IPS DF 4.7 (cell line): ENCODE measurements at regions not wholly inside any gene's neighbourhood (a gene's known extent, or its start where the extent isn't known, plus 50 kb on each side); places are given as distances from the start of the nearest gene placed in this dataset.
"Not testable (repeated sequence)": the region's sequence is repeated elsewhere in the genome, so short reads cannot be mapped to it uniquely, and the experiment has no call there.

Source experiments
- DNase-seq: peaks from one replicate; pipeline ENCODE4 v3.0.0-alpha.2; 2013; ENCODE audit warnings: low spot score; ENCODE audit errors: extremely low read depth

DNA sequence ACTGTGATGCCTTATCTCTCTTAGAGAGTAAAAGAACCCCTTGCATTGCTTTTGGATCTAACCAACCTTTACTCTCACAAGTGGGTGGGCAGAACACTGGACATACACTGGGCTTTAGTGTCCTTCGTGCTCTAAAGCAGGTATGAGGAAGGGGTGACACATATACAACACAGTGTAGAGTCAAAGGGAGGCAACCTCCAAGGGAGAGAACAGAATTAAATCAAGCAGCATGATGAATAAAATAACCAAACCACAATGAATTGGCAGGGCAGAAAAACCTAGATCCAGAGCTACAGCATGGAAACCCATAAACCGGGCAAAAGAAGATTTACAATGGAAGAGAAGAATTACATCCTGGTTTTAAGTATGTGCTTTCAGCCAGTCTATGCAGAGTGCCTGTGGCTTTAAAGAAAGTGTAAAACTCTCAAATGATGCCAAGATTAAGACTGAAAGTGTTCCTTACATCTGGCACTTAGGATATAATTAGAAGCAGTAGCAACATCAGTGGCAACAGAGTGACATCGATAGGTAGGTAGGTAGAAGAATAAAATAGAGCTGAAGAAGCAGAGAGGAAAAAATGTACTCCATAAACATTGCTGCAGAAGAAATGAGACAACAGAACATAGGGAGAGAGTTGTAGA is 191.7 kb upstream of the ZC3H15 start:
- DNase-seq, result no peak

DNA sequence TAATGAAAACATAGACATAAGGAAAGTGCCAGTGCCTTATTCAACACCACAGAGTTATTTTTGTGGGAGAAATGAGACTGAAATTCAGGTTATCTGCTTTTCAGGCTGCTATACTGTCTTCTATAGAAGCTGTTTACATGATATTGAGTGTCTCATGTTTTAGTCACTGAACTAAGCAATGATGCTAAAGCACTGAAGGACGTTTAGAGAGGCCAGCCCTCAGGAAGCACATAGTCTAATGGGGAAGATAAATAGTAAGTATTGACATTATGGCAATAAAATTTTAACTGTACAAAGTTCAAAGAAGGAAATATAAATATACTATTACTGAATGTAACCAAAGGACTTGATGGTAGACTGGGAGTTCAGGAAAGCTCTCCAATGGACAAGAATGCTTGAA is 186.4 kb upstream of the ZC3H15 start:
- DNase-seq, result no peak

DNA sequence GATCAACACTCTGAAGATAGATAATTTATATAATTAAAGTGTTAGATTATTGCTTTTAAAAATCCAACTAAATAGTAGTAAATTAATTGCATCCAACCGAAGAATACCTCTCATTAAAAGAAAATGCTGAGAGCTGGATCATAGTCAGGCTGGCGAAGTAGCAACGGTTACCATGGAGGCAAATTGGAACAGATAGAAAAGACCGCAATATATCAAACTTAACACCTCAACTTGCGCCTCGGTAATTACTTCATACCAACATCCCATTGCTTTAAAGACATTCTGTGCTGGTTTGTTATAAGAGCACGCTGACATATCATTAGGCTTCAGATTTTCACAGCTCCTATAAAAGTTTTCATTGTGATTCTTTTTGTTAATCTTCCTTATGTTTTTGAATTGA is 183.8 kb upstream of the ZC3H15 start:
- DNase-seq, result no peak

DNA sequence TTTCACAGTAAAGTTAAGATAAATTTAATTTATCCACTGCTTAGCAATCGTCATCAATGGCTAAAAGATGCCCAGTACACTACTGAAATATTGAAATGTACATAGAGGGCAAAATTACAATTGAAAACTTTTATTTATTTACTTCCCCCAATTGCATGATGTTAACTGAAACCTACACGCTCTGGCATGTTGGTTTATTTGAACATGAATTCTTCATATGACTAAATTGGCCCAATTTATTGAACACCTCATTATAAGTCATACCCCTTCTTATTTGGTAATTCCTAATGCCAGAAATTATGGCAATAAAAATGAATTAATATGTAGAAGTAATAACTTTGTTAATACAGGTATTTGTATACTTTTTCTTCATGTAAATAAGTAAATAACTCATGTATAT is 183.0 kb upstream of the ZC3H15 start:
- DNase-seq, result no peak

DNA sequence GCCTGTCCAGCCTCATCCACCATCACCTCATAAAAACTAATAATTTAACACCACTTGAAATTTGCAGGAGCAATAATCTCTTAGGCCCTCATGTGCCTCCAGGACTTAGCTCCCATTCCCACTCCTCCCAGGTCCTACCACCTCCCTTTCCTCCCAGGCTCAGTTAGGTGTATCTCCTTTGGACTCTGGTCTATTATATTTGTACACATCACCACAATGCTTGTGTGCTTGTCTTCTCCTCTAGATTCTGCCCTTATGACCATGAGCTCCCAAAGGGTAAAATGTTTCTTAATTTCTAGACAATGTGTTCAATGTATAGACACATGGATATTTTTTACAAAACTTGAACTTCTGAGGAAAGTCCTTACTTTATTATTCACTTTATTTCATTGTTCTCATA is 182.0 kb upstream of the ZC3H15 start:
- DNase-seq, result no peak

DNA sequence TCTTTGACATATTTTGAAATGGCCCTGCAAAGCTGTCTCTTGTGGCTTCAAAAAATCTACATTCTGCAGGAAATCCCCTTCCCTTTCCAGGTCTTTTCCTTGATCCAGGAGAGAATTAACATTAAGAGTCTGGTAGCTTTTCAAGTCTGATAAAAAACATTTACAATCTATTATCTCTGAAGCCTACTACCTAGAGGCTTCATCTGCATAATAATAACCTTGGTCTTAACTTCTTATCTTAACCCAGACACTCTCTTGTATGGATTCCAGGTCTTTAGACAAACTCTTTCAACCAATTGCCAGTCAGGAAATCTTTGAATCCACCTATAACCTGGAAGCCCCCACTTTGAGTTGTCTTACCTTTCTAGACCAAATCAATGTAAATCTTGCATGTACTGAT is 179.3 kb upstream of the ZC3H15 start:
- no peak for DNase-seq

DNA sequence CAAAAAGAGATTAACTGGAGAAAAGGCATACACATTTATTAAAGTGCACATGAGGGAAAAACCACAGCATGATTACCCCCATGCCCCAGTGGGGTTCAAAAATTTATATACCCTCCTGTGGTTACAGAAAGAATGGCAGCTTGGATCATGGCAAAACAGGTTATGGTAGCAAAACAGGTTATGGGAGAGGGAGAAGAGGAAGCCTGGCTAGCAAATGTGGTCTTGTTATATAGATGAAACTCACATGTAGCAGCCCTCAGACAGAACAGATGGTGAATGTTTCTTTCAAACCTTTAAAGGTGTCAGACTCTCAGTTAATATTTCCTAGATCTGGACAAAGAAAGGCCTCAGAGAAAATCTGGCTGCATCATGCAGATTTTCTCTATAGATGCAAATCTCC is 178.2 kb upstream of the ZC3H15 start:
- no peak for DNase-seq

DNA sequence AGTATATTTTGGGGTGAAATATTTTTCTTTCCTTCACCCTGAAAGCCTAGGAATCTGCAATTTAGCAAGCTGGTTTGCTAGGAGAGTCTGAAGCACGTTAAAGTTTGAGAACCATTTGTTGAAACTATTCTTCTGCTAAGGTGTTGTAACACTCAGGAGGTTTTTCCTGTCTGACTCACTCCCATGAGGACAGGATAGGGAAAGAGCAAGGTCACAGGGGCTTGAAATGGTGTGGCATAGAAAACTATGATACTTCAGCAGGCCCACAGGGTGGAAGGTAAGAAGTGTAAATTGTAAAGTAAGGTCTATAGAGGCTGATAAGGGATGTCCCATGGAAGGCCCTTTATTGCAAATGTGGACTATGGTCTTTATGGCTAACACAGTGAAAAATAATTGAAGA is 177.7 kb upstream of the ZC3H15 start:
- DNase-seq, result no peak

DNA sequence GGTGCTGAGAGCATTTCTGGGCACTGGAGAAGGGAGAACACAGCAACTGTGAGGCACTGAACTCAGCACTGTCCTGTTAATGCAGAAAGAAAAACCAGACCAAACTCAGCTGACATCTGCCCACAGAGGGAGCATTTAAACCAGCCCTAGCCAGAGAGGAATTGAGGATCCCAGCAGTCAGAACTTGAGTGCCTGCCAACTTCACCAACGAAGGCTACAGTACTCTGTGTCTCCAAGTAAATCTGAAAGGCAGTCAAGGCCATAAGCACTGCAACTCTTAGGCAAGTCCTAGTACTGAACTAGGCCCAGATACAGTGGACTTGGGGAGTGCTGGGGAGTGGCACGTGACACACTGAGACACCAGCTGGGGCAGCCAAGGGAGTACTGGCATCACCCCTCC is 176.2 kb upstream of the ZC3H15 start:
- DNase-seq, result no peak

DNA sequence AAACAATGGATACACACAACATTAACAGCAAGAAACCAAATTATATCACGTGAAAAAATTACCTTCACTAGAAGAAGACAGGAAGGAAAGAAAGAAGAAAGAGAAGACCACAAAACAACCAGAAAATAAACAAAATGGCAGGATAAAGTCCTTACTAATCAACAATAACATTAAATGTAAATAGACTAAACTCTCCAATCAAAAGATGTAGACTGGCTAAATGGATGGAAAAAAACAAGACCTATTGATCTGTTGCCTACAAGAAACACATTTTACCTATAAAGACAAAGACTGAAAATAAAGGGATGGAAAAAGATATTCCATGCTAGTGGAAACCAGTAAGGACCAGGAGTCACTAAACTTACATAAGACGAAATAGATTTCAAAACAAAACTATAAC is 167.0 kb upstream of the ZC3H15 start:
- no peak for DNase-seq

DNA sequence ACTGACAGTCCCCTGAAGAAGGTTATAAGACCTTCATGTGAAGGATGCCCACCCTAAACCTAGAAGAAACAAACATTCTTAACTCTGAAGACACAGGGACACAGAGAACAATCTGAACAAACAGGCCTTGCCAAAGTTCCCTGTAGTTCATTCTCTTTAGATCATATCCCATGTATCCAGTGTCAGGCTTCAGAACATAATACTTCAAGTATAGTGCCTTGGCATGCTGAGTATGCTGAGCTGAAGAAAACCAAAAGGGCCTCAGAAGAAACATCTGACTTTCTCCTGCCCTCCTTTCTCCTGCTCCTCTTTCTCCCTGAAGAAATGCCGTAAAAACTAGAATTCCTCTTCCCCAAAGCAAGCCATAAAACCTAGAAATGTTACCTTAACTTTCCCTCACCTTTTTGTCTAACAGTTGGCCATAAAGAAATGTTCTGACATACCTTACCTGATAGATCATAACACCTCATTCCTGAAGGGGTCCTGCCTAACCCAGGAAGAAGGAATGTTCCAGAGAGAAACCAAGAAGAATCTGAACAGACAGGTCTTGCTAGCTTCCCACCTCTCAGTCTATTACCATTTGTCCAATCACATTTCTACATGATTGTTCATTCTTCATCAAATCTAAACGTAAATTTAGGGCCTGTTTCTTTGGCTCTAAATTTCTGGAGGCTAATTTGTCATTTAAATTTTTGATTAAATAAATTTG is 160.1 kb upstream of the ZC3H15 start:
- DNase-seq, result no peak

DNA sequence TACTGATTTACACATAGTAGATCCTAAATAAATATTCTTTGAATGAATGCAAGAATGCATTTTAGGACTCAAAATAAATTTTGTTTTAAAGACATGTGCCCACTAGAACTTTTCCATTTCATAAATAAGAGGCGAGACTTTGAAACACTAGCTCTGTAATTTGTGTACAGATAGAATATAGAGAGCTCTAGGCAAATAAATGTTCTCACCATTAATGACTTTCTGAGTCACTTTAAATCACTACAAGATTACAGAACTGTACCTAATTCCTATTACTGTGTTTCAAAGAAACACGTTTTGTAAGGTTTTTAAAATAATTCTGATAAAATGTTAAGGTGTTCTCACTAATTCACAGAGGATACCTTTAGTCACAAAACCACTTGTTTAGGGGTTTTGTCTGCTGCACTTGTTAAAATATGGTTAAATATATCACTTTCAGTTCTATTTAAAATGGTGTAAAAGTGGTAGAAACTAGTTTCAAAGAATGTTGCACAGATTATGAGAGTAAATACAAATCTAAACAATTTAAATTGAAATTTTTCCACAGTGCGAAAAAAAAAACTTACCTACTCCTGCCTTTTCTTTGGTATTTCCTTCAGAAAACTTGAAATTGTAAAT is 158.7 kb upstream of the ZC3H15 start:
- DNase-seq, result no peak

DNA sequence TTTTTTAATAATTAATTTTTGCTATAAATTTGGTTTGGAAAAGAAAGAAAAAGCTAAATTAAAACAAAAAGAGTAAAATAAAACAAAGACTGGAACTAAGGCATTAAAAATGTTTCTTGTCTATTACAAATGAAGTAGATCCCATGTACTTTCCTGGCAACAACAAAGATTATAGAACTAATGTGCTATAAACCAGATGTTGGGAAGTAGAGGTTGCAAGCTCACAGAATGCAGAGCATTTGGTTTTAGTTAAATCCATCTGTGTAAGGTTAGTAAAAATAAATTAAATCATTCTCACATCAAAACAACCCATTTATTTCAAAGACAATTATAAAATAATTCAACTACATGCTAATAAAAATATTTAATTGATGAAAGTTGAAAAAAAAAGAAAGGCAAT is 157.2 kb upstream of the ZC3H15 start:
- DNase-seq, result no peak

DNA sequence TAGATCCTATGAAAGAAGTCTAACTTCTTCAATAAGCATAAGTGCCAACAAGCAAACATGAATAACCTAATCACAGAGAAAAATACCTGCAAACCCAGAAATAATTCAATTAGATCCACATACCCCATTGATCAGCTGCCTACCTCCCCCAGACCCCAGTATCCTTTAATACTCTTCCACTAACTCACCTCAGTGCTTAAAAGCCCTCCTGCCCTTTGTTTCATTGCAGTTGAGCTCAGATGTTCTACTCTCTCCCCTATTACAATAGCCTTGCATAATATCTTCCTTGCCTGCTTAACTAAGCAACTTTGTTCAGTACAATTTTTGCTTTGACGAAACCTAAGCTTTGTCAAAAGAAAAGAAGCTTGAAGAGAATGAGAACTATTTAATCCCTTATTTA is 156.0 kb upstream of the ZC3H15 start:
- DNase-seq, result no peak

DNA sequence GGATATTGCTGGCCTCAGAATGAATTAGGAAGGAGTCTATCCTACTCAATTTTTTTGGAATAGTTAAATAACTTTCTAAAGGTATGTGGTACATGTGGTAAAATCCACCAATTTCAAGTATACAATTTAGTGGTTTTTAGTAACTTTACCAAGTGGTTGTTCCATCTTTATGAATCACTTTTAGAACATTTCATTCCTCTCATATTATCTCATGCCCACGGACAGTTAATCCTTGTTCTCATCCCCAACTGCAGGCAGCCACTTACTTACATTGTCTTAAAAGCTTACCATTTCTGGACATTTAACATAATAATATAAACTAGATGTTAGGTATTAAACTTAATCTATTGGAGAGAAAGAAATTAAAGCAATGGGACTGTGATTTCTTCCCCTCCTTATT is 146.3 kb upstream of the ZC3H15 start:
- DNase-seq, result no peak

DNA sequence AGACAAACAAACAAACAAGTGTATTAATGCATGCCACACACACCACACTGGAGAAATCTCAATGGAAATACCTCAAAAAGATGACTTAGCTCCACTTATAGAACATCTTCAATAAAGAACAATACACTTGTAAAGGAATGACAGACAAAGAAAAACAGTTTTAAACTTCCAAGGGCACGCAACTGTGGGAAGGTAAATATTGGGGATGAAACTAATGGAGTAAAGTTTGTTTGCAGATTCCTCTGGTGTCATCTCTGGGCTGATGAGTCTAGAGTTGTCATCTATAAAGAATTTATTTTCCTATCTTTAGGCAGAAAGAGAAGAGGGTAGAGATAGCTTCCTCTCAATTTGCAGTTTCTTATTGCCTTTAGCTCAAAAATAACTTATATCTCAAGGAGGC is 144.0 kb upstream of the ZC3H15 start:
- no peak for DNase-seq

DNA sequence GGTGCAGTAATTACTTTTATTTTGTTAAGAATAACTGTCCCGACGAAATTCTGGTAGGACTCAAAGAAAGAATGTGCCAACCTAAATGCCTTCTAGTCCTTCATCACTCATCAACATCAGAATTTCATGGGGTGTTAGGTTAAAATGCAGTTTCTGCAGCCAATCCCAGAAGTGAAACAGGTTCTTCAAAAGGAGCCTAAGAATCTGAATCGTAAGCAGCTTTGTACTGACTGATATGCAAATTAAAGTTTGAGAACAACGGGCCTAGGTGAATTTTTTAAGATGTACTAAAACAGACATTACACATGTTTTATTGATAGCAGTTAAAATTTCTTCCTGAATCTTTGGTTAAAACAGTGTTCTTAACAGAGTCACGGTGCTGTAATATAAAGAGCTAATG is 140.3 kb upstream of the ZC3H15 start:
- no peak for DNase-seq

DNA sequence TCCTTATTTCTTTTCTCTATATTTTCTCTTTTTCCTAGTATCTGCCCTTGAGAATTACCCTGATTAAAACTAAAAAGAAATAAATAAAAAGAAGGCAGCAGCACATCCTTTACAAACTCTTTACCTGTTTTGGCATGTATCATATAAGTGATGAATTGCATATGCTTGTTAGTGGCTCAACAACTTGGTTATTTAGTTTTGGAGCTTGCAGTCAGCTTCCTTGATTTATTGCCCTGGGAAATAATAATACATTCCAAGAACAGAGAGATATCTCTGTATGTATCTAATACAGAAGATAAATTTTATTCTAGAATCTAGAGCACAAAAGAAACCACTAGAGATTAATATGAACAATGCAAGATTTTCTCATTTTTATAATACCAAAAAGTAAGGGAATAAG is 139.8 kb upstream of the ZC3H15 start:
- no peak for DNase-seq

DNA sequence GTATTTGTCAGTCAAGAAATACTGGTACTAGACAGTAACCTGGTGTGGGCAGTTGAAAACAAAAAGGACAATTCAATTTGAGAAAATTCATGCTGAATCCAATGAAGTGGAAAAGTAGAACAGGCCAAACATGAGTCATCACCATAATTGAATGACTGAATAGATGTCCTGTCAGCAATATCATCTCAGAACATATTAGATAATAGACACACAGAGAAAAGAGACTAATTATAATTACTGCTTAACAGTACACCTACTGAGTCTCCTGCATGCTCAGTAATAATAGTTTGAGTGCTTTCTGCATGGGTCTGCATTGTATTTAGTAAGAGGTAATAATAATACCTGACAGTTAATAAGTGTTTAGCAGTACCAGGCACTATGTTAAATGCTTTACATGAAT is 138.6 kb upstream of the ZC3H15 start:
- DNase-seq, result no peak

DNA sequence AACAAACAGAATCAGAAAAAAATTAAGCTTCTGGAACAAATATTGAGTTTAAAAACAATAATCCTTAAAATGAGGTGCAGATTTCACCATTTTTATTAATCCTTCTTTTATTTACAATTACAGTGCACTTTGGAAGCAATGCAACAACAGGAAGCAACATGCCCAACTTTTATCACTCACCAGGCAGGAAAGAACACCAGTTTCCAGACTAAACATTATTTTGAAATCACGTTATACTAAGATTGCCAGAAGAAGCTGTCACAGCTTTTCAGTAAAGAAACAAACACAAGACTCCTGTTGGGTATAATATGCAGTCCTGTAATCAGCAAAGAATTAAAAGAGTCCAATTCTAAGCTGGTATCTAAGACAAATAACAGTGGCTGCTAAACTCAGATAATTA is 137.9 kb upstream of the ZC3H15 start:
- no peak for DNase-seq

DNA sequence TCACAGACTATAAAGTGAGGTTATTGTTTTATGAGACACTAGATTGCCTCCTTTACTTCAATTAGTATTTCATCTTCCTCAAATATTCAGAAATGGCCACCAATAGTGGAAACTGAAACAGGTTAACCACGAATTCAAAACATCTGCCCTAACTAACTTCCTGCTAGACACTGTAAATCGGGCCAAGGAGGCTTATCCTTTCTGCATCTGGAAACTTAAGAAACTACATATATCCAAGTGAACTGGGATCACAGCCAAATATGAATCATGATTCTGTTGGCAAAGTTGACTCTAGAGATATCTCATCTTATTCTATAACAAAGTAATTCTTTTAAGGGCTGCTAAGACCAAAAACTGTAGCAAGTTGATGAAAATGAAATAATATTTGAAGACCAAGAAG is 136.6 kb upstream of the ZC3H15 start:
- DNase-seq, result no peak

DNA sequence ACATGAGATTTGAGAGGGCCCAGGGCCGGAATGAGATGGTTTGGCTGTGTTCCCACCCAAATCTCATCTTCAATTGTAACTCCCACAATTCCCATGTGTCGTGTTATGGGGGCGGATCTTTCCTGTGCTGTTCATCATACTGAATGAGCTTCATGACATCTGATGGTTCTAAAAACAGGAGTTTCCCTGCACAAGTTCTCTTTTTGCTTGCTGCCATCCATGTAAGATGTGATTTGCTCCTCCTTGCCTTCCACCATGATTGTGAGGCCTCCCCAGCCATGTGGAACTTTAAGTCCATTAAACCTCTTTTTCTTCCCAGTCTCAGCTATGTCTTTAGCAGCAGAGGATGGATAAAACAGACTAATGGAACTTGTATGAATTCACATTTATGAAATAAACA is 131.9 kb upstream of the ZC3H15 start:
- not testable (repeated sequence) for DNase-seq

DNA sequence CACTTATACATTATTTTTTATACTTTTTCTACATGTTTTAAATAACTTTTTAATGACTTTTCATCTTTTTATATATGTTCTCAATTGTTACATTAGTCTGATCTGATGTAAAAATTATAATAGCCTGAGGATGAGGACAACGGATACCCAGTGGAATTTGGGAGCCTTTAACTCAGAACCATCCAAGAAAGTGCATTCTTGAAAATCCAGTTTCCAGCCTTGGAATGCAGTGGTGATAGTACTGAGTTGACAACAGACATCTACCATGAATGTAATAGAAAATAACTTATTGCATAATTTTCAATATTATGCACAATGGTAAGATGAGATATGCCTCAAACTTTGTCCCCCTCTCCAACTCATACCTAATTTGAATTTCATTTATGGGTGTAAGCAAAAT is 120.7 kb upstream of the ZC3H15 start:
- no peak for DNase-seq
